ENCODE measurements at regions not wholly inside any gene's neighbourhood (a gene's known extent, or its start where the extent isn't known, plus 50 kb on each side); places are given as distances from the start of the nearest gene placed in this dataset.

DNA sequence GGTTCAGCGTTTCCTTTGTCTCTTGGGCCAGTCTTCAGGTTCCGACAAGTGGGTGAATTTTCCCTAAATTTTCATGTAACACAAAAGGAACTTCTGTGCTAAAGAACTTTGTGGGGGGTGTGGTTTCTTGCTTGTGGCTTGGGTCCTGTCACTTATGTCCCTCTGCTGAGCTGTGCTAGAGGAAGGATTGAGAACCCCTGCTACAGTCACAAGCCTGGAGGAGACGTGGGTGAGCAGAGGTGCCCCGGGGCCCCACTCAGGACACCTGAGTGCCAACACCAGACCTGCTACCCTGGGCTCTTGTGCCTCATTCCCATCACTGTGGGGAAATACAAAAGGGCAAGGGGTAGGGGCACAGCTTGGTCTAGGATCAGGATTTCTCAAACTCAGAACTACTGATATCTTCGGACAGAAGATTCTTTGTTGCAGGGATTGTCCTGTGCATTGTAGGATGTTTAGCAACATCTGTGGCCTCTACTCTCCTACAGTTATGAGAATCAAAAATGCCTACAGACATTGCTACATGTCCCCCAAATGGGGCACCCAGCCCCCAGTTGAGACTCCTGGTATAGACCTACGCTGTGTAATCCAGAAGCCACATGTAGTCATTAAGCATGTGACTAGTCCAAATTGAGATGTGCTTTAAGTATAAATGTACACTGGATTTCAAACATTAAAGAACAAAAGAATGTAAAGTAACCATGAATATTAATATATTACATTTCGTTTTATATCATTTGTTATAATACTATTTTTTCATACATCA is 128.7 kb downstream of the LY86 start:
- no peak for DNase-seq (ENCODE audit: low read depth)
- H3K4me3 ChIP-seq (ENCODE audit: low read depth, low read length): no peak overlapping the region
- TF ChIP-seq, protein P1, sequence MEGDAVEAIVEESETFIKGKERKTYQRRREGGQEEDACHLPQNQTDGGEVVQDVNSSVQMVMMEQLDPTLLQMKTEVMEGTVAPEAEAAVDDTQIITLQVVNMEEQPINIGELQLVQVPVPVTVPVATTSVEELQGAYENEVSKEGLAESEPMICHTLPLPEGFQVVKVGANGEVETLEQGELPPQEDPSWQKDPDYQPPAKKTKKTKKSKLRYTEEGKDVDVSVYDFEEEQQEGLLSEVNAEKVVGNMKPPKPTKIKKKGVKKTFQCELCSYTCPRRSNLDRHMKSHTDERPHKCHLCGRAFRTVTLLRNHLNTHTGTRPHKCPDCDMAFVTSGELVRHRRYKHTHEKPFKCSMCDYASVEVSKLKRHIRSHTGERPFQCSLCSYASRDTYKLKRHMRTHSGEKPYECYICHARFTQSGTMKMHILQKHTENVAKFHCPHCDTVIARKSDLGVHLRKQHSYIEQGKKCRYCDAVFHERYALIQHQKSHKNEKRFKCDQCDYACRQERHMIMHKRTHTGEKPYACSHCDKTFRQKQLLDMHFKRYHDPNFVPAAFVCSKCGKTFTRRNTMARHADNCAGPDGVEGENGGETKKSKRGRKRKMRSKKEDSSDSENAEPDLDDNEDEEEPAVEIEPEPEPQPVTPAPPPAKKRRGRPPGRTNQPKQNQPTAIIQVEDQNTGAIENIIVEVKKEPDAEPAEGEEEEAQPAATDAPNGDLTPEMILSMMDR (IDR thresholded peaks at IDR 0.05; ENCODE audit: low read depth, low read length, missing control alignments): no peak

DNA sequence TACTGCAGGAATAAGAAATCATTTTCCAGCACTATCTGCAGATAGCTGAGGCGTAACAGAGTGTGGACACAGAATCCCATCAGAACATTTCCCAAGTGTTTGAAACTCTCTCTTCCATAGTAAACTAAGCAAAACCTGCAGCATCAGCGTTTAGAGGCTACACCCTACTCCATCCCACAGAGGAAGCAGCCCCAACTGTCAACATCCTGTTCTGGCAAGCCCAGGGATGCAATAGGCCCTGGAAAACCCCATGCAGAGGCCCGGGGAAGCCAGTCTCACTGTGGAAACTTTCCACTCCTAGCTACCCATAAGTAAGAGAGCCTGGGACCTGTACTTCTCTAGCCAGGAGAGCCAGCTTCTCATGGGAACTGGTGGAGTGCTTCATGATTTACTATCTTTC is 129.4 kb downstream of the LY86 start:
- H3K4me3 ChIP-seq (ENCODE audit: low read depth, low read length): no peak overlapping the region
- no peak for DNase-seq (ENCODE audit: low read depth)
- TF ChIP-seq, protein P1 (IDR thresholded peaks at IDR 0.05; ENCODE audit: low read depth, low read length, missing control alignments): no peak

DNA sequence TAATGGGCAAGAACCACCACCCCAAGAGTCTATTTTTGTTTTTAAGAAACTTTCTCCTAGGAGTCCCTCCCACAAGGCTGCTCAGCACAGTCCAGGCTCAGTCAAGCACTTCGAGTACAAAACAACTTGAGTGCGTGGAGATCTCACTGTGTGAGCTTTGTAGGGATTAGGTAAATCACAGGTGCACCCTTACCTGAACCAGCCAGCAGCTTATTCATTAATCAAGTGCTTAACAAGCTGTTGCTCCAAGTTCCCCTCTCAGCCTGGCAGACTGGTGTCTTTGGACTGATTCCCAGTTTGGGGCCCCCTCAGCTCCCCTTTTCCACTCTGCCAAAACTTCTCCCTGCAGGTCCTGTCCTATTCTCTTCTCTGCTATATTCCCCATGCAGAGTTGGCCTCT is 133.1 kb downstream of the LY86 start:
- TF ChIP-seq, protein P1 (IDR thresholded peaks at IDR 0.05; ENCODE audit: low read depth, low read length, missing control alignments): no peak
- H3K4me3 ChIP-seq (ENCODE audit: low read depth, low read length): no peak overlapping the region
- DNase-seq (ENCODE audit: low read depth): no peak

DNA sequence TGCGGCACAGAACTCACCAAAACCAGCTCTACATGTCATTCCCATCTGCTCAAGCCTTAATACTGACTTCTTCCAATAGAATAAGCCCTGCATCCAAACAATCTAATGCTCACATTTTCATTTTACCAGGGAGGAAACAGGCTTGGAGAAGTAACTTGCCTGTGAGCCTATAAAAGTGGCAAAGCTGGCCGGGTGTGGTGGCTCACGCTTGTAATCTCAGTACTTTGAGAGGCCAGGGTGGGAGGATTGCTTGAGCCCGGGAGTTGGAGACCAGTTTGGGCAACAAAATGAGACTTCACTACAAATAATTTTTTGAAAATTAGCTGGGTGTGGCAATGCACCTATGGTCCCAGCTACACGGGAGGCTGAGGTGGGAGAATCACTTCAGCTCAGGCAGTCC is 133.7 kb downstream of the LY86 start:
- TF ChIP-seq, protein P1 (IDR thresholded peaks at IDR 0.05; ENCODE audit: low read depth, low read length, missing control alignments): no peak

DNA sequence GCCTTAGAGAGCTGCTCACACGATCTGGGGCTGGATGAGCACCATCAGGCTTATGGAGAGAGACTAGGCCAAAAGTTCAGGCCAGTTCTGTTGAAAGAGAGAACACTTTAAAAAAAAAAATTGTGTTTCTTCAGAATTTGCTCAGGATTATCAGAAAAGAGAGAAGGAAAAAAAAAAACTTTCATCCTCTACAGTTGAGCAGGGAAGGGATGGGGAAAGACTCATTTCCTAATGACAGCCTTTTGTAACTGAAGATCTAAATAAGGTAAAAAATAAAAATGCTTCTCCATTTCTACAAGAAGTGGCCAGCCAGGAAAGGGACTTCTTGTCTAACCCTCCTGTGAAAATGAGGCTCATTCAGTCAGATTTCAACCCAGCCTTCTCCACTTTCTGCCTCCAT is 134.8 kb downstream of the LY86 start:
- DNase-seq (ENCODE audit: low read depth): no peak
- H3K4me3 ChIP-seq (ENCODE audit: low read depth, low read length): no peak overlapping the region
- TF ChIP-seq, protein P1 (IDR thresholded peaks at IDR 0.05; ENCODE audit: low read depth, low read length, missing control alignments): no peak

More for the DNA sequence above, 133.7 kb downstream of the LY86 start:
- DNase-seq (ENCODE audit: low read depth): no peak
- no peak overlapping the region for H3K4me3 ChIP-seq (ENCODE audit: low read depth, low read length)

DNA sequence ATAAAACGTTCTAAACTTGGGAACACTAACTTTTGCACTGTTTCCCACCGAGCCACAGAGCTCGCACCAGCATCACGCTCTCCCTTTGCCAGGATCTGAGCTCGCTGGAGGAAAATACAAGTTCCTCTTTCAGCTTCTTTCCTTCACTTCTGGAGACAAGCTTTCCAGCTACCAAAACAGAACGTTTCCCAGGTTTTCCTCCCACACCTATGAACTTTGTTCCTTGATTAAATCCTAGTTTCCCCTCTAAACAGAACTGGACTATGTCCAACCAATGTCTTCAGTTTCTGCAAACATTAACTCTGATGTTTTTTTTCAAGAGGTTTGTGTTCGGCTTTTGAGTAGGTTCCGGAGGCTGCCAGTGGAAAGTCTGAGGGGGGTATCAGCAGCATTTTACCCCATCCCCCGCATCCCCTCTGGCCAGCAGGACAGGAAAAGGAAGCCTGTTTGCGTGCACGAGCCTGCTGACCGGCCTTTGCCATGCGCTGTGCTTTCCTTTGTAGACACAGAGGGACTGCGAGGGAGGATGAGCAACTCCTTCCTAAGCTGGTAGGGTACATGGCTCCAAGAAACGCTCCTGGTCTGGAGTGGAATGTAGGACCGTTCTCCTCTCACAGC is 135.5 kb downstream of the LY86 start:
- TF ChIP-seq, protein P1 (IDR thresholded peaks at IDR 0.05; ENCODE audit: low read depth, low read length, missing control alignments): no peak
- H3K4me3 ChIP-seq (ENCODE audit: low read depth, low read length): no peak overlapping the region
- DNase-seq (ENCODE audit: low read depth): no peak
